ENCODE measurements at regions not wholly inside any gene's neighbourhood (a gene's known extent, or its start where the extent isn't known, plus 50 kb on each side); places are given as distances from the start of the nearest gene placed in this dataset.

- Histone ChIP-seq H2AFZ (ENCODE audit: low read depth, low read length) (no peak overlapping the region), H4K20me1 (replicated peaks; ENCODE audit: control insufficient read depth, extremely low read depth, insufficient read depth, low read length) (no peaks in the 10 kb centered on the region), H3K27me3 (ENCODE audit: control insufficient read depth in 2 of 2, insufficient read depth in 2 of 2, low read length in 2 of 2) (peaks cover 3 to 4% of the 10 kb centered on the region in 2 experiments), H3K27ac (ENCODE audit: insufficient read depth, low read depth, low read length) (no peak overlapping the region), H3K79me2 (ENCODE audit: control insufficient read depth, insufficient read depth, low read length) (no peaks in the 10 kb centered on the region), H3K9me1 (replicated peaks; ENCODE audit: control insufficient read depth, extremely low read depth, insufficient read depth, low read length) (no peaks in the 10 kb centered on the region), H3K4me1 (ENCODE audit: control insufficient read depth, extremely low read depth, insufficient read depth, low read length) (no peaks in the 10 kb centered on the region), H3K4me2 (ENCODE audit: insufficient read depth, low read length) (no peak overlapping the region), H3K9me3 (replicated peaks; ENCODE audit: control insufficient read depth, insufficient read depth, low read length) (no peaks in the 10 kb centered on the region), H3K9ac (replicated peaks; ENCODE audit: extremely low read depth, insufficient read depth, low read length) (no peak overlapping the region), H3K36me3 (ENCODE audit: control insufficient read depth in 2 of 2, extremely low read depth in 1 of 2, insufficient read depth in 2 of 2, low read length in 2 of 2) (no peaks in the 10 kb centered on the region), H3K4me3 (replicated peaks in 1 of 3; ENCODE audit: insufficient read depth in 1 of 3, low read depth in 1 of 3, low read length in 3 of 3) (no peak overlapping the region)
- no peak for TF ChIP-seq MYC (IDR thresholded peaks at IDR 0.05; ENCODE audit: low read depth, low read length)
- TF ChIP-seq POLR2AphosphoS5 (IDR thresholded peaks at IDR 0.05; ENCODE audit: insufficient read depth, low read depth, low read length), result no peak
- TF ChIP-seq CTCF (IDR thresholded peaks at IDR 0.05; ENCODE audit: extremely low read depth in 1 of 2, insufficient read depth in 1 of 2, low read depth in 1 of 2, low read length in 2 of 2), result no peak
- TF ChIP-seq JUN (IDR thresholded peaks at IDR 0.05; ENCODE audit: borderline replicate concordance, insufficient read depth, insufficient read length, low read depth), result no peak
- no peak for TF ChIP-seq MAX (IDR thresholded peaks at IDR 0.05; ENCODE audit: insufficient read depth, insufficient read length)
- TF ChIP-seq POLR2A (IDR thresholded peaks at IDR 0.05; ENCODE audit: low read depth, low read length), result no peak
- no peak for TF ChIP-seq FOS (IDR thresholded peaks at IDR 0.05; ENCODE audit: borderline replicate concordance, insufficient read depth, low read length)
- TF ChIP-seq GATA2 (IDR thresholded peaks at IDR 0.05; ENCODE audit: insufficient read depth, insufficient read length, low read depth, low read length), result no peak
- TF ChIP-seq EZH2 (IDR thresholded peaks at IDR 0.05; ENCODE audit: borderline replicate concordance, low read depth, low read length, severe bottlenecking), result no peak
- POLR2A ChIA-PET, result no interaction called here
- dilution Hi-C loops (cut with MboI; ENCODE audit: extremely low pct_ligation_motif_present, low sequenced_read_pairs), result no loop called here
- no TSS peak for BruUV-seq (replicated peaks)
- DNase-seq (ENCODE audit: low read depth, low spot score), result no peak
- intact Hi-C loops (cut with micrococcal nuclease), result no loop called here
- CTCF ChIA-PET, result interaction anchor here (1.1 kb wide), 1 partner anchor 25 kb away, joined by 3 read pairs; no protein-coding TSS in a partner anchor
- FAIRE-seq, result no peak
Measured at GRCh38 chr3:130250982-130251381, 94.5 kb upstream of the COL6A5 start.

All from endothelial cell of umbilical vein (primary cell).